K562 (cell line): ENCODE measurements at regions not wholly inside any gene's neighbourhood (a gene's known extent, or its start where the extent isn't known, plus 50 kb on each side); places are given as distances from the start of the nearest gene placed in this dataset.

Source experiments
- ATAC-seq: fragments of 200-7000 bp; cut with Tn5 transposase; 3 replicates; pipeline ENCODE4 v1.9.1; 2020; ENCODE audit warnings: moderate library complexity
- BruUV-seq: library from RNA; stranded (reverse); fragments of 400-500 nt; replicated peaks from 2 replicates; lab custom pipeline; 2021; lab: Mats Ljungman, UMichigan
- CTCF ChIA-PET: fragments of 300-600 bp; formaldehyde crosslinking; extraction: SDS; loops from one replicate; lab custom pipeline; 2021; ENCODE audit warnings: low intra/inter-chr PET ratio; lab: Yijun Ruan, JAX
- POLR2A ChIA-PET: fragments of 300-600, 350-650 bp; sonication (Branson Sonifier 250); formaldehyde crosslinking; extraction: SDS; loops from one replicate; lab custom pipeline; 2021; ENCODE audit warnings: antibody characterized with exemption, inconsistent platforms; lab: Yijun Ruan, JAX
- DNase-seq, 4 experiments: peaks; one replicate each; pipeline versions ENCODE4 v3.0.0 to v3.0.0-alpha.2; 2011 to 2018; ENCODE audit warnings: low spot score in 3 of 4, mixed read lengths in 3 of 4; ENCODE audit errors: extremely low read depth in 1 of 4
- FAIRE-seq: peaks from 2 replicates; lab custom pipeline; 2011; peaks lifted over from hg19 to GRCh38; lab: Jason Lieb, UNC
- H2AFZ ChIP-seq: 2 replicates; pipeline ENCODE4 v1.6.0; 2011; ENCODE audit warnings: low read depth, low read length, control low read depth, inconsistent platforms
- H3K27ac ChIP-seq: fragments of 200-600 bp; 3 replicates; pipeline ENCODE4 v1.8.0; 2011; ENCODE audit warnings: low read depth, mild to moderate bottlenecking, control low read depth, inconsistent platforms, low read length, moderate library complexity, mixed read lengths; ENCODE audit errors: extremely low read depth
- H3K27me3 ChIP-seq, 2 experiments: fragments of 300-600 bp in 1 of 2; 2 replicates in 1 of 2; 3 replicates in 1 of 2; pipeline versions ENCODE4 v1.6.0 to v1.8.0; 2011; ENCODE audit warnings: inconsistent platforms in 2 of 2, low read length in 2 of 2, mild to moderate bottlenecking in 1 of 2, mixed read lengths in 1 of 2, moderate library complexity in 1 of 2; ENCODE audit not compliant: control insufficient read depth in 2 of 2, insufficient read depth in 2 of 2
- H3K36me3 ChIP-seq: fragments of 300-600 bp; 3 replicates; pipeline ENCODE4 v1.8.0; 2011; ENCODE audit warnings: mild to moderate bottlenecking, low read length, inconsistent platforms; ENCODE audit not compliant: control insufficient read depth, insufficient read depth
- H3K4me1 ChIP-seq, 2 experiments: fragments of 200-600 bp in 1 of 2; replicated peaks in 1 of 2; 2 replicates in 1 of 2; 3 replicates in 1 of 2; pipeline versions ENCODE4 v1.5.1 to v1.8.0; 2011; ENCODE audit warnings: inconsistent platforms in 2 of 2, low read length in 2 of 2, mild to moderate bottlenecking in 1 of 2, mixed read lengths in 1 of 2, moderate library complexity in 1 of 2; ENCODE audit not compliant: control insufficient read depth in 2 of 2, insufficient read depth in 2 of 2
- H3K4me2 ChIP-seq: 2 replicates; pipeline ENCODE4 v1.6.1; 2011; ENCODE audit warnings: low read length, control low read depth, inconsistent platforms, mixed read lengths; ENCODE audit not compliant: insufficient read depth
- H3K4me3 ChIP-seq: fragments of 200-600 bp; sonication (generic), shearing (Covaris generic); 2 replicates; pipeline ENCODE4 v1.5.1; 2016; ENCODE audit warnings: control low read depth, inconsistent platforms
- H3K79me2 ChIP-seq: fragments of 200-600 bp; 3 replicates; pipeline ENCODE4 v1.8.0; 2011; ENCODE audit warnings: low read length, inconsistent platforms; ENCODE audit not compliant: control insufficient read depth, insufficient read depth
- H3K9ac ChIP-seq, 2 experiments: 2 replicates each; pipeline versions ENCODE4 v1.6.0 to v1.6.1; 2011; ENCODE audit warnings: low read depth in 2 of 2, low read length in 2 of 2, control low read depth in 1 of 2, inconsistent platforms in 1 of 2, mild to moderate bottlenecking in 1 of 2, mixed read lengths in 1 of 2; ENCODE audit not compliant: insufficient read depth in 1 of 2
- H3K9me1 ChIP-seq: one replicate; pipeline ENCODE4 v1.6.0; 2011; ENCODE audit warnings: inconsistent platforms, mild to moderate bottlenecking, low read length, moderate library complexity; ENCODE audit not compliant: control insufficient read depth, insufficient read depth
- H3K9me3 ChIP-seq: replicated peaks from 2 replicates; pipeline ENCODE4 v1.5.1; 2011; ENCODE audit warnings: low read depth, low read length, inconsistent platforms; ENCODE audit not compliant: control insufficient read depth, insufficient read depth
- H4K20me1 ChIP-seq: replicated peaks from 2 replicates; pipeline ENCODE4 v1.6.1; 2011; ENCODE audit warnings: low read length, inconsistent platforms, mixed read lengths; ENCODE audit not compliant: control insufficient read depth, insufficient read depth
- HEY1 ChIP-seq: fragments of 250-450 bp; sonication (Bioruptor Pico); IDR thresholded peaks from 2 replicates; pipeline ENCODE4 v1.5.0; 2020; ENCODE audit warnings: mild to moderate bottlenecking, moderate library complexity, borderline replicate concordance
- NCOA6 ChIP-seq: fragments of 450-650 bp; IDR thresholded peaks from 2 replicates; pipeline ENCODE4 v1.6.1; 2017; ENCODE audit warnings: mild to moderate bottlenecking
- RBM17 ChIP-seq: fragments of 200-400 bp; formaldehyde crosslinking; IDR thresholded peaks from 2 replicates; pipeline ENCODE4 v1.6.1; 2017; ENCODE audit warnings: low read depth, mild to moderate bottlenecking, low read length, borderline replicate concordance
- SETDB1 ChIP-seq: IDR thresholded peaks from one replicate; pipeline ENCODE4 v1.6.1; 2012; ENCODE audit warnings: low read length, control low read depth, inconsistent platforms
- SMARCC2 ChIP-seq: fragments of 450-650 bp; IDR thresholded peaks from 2 replicates; pipeline ENCODE4 v1.6.1; 2017; ENCODE audit warnings: antibody characterized with exemption, moderate library complexity, mild to moderate bottlenecking, low read depth
- ZC3H11A ChIP-seq: IDR thresholded peaks from 2 replicates; pipeline ENCODE4 v1.6.1; 2012; ENCODE audit warnings: low read depth, low read length, improper control_type of control experiment
- WGBS: fragments of 100-300 bp; shearing (Covaris generic); methylation state at CpG from one replicate; pipeline ENCODE4 v1.1.6; 2016; ENCODE audit warnings: low coverage, mixed read lengths; ENCODE audit not compliant: insufficient coverage; ENCODE audit errors: missing lambda C conversion rate; 5-methylcytosine and 5-hydroxymethylcytosine counted together
- in situ Hi-C: fragments of 300-500 bp; cut with MboI; formaldehyde crosslinking; loops from 4 replicates; pipeline ENCODE4 v1.15.0; 2018; ENCODE audit warnings: inconsistent platforms, mixed read lengths
- intact Hi-C: fragments of 100-400 bp; cut with micrococcal nuclease; formaldehyde crosslinking; loops from 2 replicates; pipeline ENCODE4 v1.14.2; 2022

DNA sequence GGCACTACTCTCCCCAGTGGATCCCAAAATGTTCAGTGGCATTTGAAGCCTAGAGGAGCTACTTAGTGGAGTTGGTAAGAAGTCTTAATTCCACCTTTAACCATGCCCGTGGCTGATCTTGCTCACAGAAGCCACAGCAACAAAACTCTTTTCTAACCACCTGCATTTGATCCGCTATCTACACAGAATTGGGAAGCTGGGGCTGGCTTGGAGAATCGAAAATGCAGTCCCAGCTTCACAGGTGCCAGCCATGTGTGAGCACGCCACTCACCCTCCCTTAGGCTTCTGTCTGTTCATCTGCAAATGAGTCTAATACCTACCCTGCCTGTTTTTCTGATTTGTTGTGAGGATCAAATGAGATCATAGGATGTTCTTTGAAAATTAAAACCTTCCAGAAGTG is 182.6 kb downstream of the BCL11A start (continued):
- TF ChIP-seq SMARCC2, result no peak
- no peak for TF ChIP-seq NCOA6

DNA sequence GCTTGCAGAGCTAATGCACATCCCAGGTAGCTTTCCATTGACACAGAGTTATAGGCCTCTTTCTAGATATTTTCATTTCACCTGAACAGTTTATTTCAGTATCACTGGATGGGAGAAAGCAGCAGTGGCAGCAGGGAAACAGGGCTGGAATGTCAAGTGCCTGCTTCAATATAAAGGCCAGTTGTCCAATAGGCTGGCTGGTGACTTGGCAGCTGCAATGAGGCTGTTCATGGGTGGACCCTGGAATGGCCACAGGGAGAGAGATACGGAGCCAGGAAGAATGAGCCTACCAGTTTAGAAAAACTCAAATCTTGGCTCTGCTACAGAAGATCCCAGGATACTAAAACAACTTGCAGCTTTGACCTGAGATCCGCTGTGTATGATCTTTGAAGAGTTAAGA is 185.0 kb downstream of the BCL11A start:
- peaks cover 0 to 6% of the 10 kb centered on the region in 2 experiments; a peak in 1 of 5 replicates for H3K27me3 ChIP-seq
- ATAC-seq, result no peak
- no TSS peak for BruUV-seq
- H3K79me2 ChIP-seq, result no peaks in the 10 kb centered on the region
- no peaks in the 10 kb centered on the region for H4K20me1 ChIP-seq
- in situ Hi-C loops (no loop called here), intact Hi-C loops (no loop called here)
- POLR2A ChIA-PET, result no interaction called here
- H2AFZ ChIP-seq, result no peak overlapping the region
- 4% methylated on average over 2 of the region's 2 CpGs for WGBS
- no peak for DNase-seq
- no peaks in the 10 kb centered on the region for H3K9me1 ChIP-seq
- H3K4me1 ChIP-seq, result no peaks in the 10 kb centered on the region
- no peaks in the 10 kb centered on the region for H3K9me3 ChIP-seq
- CTCF ChIA-PET, result no interaction called here
- H3K4me2 ChIP-seq, result no peak overlapping the region
- no peak for FAIRE-seq
- no peak overlapping the region for H3K4me3 ChIP-seq
- no peaks in the 10 kb centered on the region for H3K36me3 ChIP-seq
- no peak overlapping the region for H3K27ac ChIP-seq
- no peak for TF ChIP-seq ZC3H11A
- TF ChIP-seq HEY1, result no peak
- no peak for TF ChIP-seq SETDB1
- no peak for TF ChIP-seq RBM17
- TF ChIP-seq, all 486 proteins: peak for 0
- no peak overlapping the region for H3K9ac ChIP-seq
